GM10266 (cell line): ENCODE measurements at regions not wholly inside any gene's neighbourhood (a gene's known extent, or its start where the extent isn't known, plus 50 kb on each side); places are given as distances from the start of the nearest gene placed in this dataset.

Source experiments
- DNase-seq: peaks from one replicate; pipeline ENCODE4 v3.0.0; 2012; ENCODE audit errors: extremely low spot score
- TF ChIP-seq, protein P1 (sequence below): IDR thresholded peaks from 2 replicates; pipeline ENCODE4 v1.5.1; 2012; ENCODE audit warnings: mild to moderate bottlenecking, low read depth; ENCODE audit not compliant: control insufficient read depth, insufficient read depth; ENCODE audit errors: missing control alignments

DNA sequence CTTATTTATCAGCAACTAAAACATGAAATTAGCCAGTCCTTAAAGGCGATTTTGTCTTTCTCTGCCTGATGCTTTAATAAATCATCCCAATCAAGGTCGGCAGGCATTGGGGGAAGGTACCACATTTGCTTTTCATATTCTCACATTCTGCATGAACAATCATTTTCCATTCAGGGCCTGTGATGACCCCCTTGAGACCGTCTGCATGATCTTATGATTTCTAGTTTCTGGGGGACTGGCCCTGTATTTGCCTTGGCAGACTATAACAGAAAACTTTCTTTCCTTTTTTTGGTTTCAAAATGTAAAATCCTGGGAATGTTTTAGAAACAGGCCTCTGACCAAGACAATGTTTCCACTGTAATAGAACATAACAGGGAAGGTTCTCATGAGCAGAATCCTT lies 296.8 kb downstream of the IDS start:
- no peak for DNase-seq
- TF ChIP-seq, protein P1, sequence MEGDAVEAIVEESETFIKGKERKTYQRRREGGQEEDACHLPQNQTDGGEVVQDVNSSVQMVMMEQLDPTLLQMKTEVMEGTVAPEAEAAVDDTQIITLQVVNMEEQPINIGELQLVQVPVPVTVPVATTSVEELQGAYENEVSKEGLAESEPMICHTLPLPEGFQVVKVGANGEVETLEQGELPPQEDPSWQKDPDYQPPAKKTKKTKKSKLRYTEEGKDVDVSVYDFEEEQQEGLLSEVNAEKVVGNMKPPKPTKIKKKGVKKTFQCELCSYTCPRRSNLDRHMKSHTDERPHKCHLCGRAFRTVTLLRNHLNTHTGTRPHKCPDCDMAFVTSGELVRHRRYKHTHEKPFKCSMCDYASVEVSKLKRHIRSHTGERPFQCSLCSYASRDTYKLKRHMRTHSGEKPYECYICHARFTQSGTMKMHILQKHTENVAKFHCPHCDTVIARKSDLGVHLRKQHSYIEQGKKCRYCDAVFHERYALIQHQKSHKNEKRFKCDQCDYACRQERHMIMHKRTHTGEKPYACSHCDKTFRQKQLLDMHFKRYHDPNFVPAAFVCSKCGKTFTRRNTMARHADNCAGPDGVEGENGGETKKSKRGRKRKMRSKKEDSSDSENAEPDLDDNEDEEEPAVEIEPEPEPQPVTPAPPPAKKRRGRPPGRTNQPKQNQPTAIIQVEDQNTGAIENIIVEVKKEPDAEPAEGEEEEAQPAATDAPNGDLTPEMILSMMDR = no peak

DNA sequence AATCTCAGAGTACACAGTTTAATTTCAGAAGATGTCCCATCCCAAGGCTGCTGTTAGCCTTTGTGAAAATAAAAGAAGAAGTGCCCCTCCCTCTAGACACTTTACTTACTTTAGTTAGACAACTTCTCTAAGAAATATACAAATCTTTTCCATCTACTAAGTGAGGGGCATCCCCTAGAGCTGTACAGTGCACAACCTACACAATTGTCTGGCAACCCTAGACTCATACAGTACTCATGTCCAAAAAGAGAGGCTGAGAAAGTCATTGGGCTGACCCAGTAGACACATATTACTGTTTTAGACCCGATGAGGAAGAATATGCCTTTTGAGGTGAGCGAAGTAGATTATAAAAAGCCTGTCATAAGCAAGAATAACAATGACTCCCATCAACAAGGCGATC lies 297.6 kb downstream of the IDS start:
- TF ChIP-seq, protein P1 = no peak
- no peak for DNase-seq

DNA sequence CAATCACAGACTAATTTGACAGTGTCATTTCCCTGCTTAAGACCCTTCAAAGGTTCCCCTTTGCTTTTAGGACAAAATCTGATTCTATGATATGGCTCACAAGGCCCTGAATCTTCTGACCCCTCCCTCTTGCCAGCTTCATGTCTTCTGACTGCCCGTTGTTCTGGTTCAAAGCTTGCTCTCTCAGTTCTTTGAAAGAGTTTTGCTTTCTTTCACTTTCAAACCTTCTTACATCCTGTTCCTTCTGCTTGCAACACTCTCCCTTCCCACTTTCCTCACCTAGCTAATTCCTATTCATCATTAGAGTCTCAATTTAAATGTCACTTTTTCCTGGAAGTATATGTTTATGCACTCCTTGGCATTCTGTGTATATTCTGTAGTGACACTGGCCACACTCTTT lies 299.2 kb downstream of the IDS start:
- DNase-seq = no peak

DNA sequence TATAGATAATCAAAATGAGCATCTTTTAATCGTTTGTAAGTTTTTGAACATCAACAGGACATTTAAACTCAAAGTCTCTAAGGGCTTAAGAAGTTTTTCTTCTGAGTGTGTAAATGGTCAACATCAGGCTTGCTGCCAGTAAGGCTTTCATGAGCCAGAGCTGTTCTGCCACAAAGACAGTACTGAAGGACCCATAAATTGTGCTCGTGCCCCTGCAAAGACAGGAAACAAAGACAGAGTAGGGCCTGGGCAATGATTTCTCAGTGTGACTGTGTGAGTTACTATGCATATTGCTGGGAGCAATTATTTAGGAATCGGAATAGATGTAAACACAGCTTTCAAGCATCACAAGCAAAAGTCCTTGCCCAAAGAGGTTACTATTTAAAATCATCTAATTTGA lies 300.0 kb downstream of the IDS start:
- TF ChIP-seq, protein P1 = no peak

More for the DNA sequence above, 299.2 kb downstream of the IDS start:
- TF ChIP-seq, protein P1 = no peak

DNA sequence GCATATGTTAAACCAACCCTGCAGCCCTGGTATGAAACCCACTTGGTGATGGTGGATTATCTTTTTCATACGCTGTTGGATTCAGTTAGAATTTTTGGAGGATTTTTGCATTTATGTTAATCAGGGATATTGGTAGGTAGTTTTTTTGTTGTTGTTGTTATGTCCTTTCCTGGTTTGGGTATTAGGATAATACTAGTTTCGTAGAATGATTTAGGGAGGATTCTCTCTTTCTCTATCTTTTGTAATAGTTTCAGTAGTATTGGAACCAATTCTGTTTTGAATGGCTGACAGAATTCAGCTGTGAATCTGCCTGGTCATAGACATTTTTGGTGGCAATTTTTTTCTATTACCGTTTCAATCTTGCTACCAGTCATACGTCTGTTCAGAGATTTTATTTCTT lies 305.4 kb downstream of the IDS start:
- TF ChIP-seq, protein P1 = no peak
- no peak for DNase-seq

More for the DNA sequence above, 300.0 kb downstream of the IDS start:
- DNase-seq = no peak

DNA sequence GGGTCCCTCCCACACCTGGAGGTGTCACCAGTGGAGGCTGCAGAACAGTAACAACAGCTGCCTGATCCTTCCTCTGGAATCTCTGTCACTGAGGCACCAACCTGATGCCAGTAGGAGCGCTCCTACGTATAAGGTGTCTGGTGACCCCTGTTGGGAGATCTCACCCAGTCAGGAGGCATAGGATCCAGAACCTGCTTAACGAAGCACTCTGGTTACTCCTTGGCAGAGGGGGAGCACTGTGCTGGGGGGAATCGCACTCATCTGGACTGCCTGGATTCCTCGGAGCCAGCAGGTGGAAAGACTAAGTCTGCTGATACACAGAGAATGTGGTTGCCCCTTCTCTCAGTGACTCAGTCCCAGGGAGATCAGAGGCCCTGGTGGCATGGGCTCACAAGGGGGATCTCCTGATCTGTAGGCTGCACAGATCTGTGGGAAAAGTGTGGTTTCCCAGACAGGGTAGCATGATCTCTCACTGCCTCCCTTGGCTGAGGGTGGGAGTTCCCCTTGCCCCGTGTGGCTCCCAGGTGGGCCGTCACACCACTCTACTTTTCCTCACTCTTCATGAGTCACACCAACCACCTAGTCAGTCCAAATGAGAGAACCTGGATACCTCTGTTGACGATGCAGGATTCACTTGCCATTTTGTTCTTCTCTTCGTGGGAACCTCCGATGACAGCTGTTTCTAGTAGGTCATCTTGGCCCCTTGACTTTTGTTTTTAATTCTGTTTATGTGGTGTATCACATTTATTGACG lies 305.9 kb downstream of the IDS start:
- DNase-seq = no peak
- TF ChIP-seq, protein P1 = no peak

DNA sequence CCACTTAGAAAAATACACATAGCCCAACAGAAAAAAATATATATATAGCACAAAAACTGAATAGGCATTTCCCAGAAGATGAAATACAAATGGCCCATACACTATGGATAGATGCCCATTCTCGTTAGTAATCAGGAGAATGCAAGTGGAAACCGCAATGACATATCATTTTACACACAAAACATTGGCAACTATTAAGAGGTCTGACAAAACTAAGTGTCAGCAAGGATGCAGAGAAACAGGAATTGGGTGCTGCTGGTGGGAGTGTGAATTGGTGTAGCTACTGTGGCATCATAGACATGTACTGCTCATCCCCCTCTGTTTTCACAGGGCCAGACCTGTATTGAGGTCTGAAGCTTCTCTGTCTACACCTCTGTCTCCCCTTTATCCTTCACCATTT lies 320.0 kb downstream of the IDS start:
- no peak for DNase-seq
- TF ChIP-seq, protein P1 = no peak
